GM18507 (cell line): ENCODE measurements at regions not wholly inside any gene's neighbourhood (a gene's known extent, or its start where the extent isn't known, plus 50 kb on each side); places are given as distances from the start of the nearest gene placed in this dataset.
"Not testable (repeated sequence)": the region's sequence is repeated elsewhere in the genome, so short reads cannot be mapped to it uniquely, and the experiment has no call there.

Experiments used
- DNase-seq: peaks from one replicate; pipeline ENCODE4 v3.0.0; 2011; ENCODE audit warnings: low read depth; ENCODE audit not compliant: insufficient read length; ENCODE audit errors: extremely low spot score
- FAIRE-seq: peaks from 2 replicates; lab custom pipeline; 2011; peaks lifted over from hg19 to GRCh38; lab: Jason Lieb, UNC

- FAIRE-seq, DNase-seq: not testable (repeated sequence)
Observed at GRCh38 chr4:127407572-127407971, 225.2 kb upstream of the INTU start.

- DNase-seq (no peak), FAIRE-seq (no peak)
Observed at GRCh38 chr4:127410201-127410600, 222.6 kb upstream of the INTU start.

- FAIRE-seq (no peak), DNase-seq (no peak)
Observed at GRCh38 chr4:127410644-127411043, 222.1 kb upstream of the INTU start.

- DNase-seq, result no peak
- no peak for FAIRE-seq
Observed at GRCh38 chr4:127414951-127415606, 217.7 kb upstream of the INTU start.

GRCh38 chr4:127416115-127416514 lies 216.6 kb upstream of the INTU start:
- FAIRE-seq, result no peak
- DNase-seq, result no peak

GRCh38 chr4:127417885-127418535 lies 214.7 kb upstream of the INTU start:
- FAIRE-seq (no peak), DNase-seq (no peak)

- no peak for DNase-seq
- FAIRE-seq, result no peak
Observed at GRCh38 chr4:127419431-127419830, 213.3 kb upstream of the INTU start.

GRCh38 chr4:127421437-127421836 lies 211.3 kb upstream of the INTU start:
- no peak for FAIRE-seq
- DNase-seq, result no peak

GRCh38 chr4:127425202-127425845 lies 207.4 kb upstream of the INTU start:
- FAIRE-seq, result no peak

GRCh38 chr4:127425851-127426250 lies 206.9 kb upstream of the INTU start:
- FAIRE-seq (no peak), DNase-seq (no peak)

More at GRCh38 chr4:127425202-127425845, 207.4 kb upstream of the INTU start:
- no peak for DNase-seq

GRCh38 chr4:127441571-127441970 lies 191.2 kb upstream of the INTU start:
- no peak for FAIRE-seq
- no peak for DNase-seq

- DNase-seq (no peak), FAIRE-seq (no peak)
Observed at GRCh38 chr4:127445471-127445870, 187.3 kb upstream of the INTU start.

- no peak for DNase-seq
- no peak for FAIRE-seq
Observed at GRCh38 chr4:127446427-127446885, 186.3 kb upstream of the INTU start.

- FAIRE-seq (no peak), DNase-seq (no peak)
Observed at GRCh38 chr4:127448986-127449385, 183.8 kb upstream of the INTU start.

GRCh38 chr4:127449449-127449848 lies 183.3 kb upstream of the INTU start:
- FAIRE-seq (no peak), DNase-seq (no peak)

- FAIRE-seq, result no peak
- no peak for DNase-seq
Observed at GRCh38 chr4:127450276-127450675, 182.5 kb upstream of the INTU start.

GRCh38 chr4:127463883-127464282 lies 168.9 kb upstream of the INTU start:
- FAIRE-seq (no peak), DNase-seq (no peak)

GRCh38 chr4:127469542-127469941 lies 163.2 kb upstream of the INTU start:
- FAIRE-seq, result no peak
- DNase-seq, result no peak

GRCh38 chr4:127469959-127470809 lies 162.6 kb upstream of the INTU start:
- DNase-seq, result no peak
- FAIRE-seq, result no peak

- not testable (repeated sequence) for DNase-seq, FAIRE-seq
Observed at GRCh38 chr4:127478271-127478670, 154.5 kb upstream of the INTU start.
